Astrocyte (in vitro differentiated cells and primary cell): ENCODE measurements at regions not wholly inside any gene's neighbourhood (a gene's known extent, or its start where the extent isn't known, plus 50 kb on each side); places are given as distances from the start of the nearest gene placed in this dataset.

ENCODE experiments used
- DNase-seq: peaks from one replicate; pipeline ENCODE4 v3.0.0-alpha.2; 2010; ENCODE audit warnings: low read depth
- FAIRE-seq: peaks from 2 replicates; lab custom pipeline; 2011; peaks lifted over from hg19 to GRCh38; lab: Jason Lieb, UNC
- H2AFZ ChIP-seq: 2 replicates; pipeline ENCODE4 v1.6.0; 2012; ENCODE audit warnings: low read depth, low read length, inconsistent platforms
- H3K27ac ChIP-seq: 2 replicates; pipeline ENCODE4 v1.5.1; 2011; ENCODE audit warnings: low read depth, low read length, inconsistent platforms
- H3K27me3 ChIP-seq: 2 replicates; pipeline ENCODE4 v1.6.0; 2011; ENCODE audit warnings: low read length, inconsistent platforms; ENCODE audit not compliant: insufficient read depth
- H3K36me3 ChIP-seq: 2 replicates; pipeline ENCODE4 v1.5.1; 2011; ENCODE audit warnings: low read length, inconsistent platforms; ENCODE audit not compliant: insufficient read depth
- H3K4me1 ChIP-seq: 2 replicates; pipeline ENCODE4 v1.5.1; 2011; ENCODE audit warnings: low read length, inconsistent platforms; ENCODE audit not compliant: insufficient read depth
- H3K4me2 ChIP-seq: 2 replicates; pipeline ENCODE4 v1.6.0; 2012; ENCODE audit warnings: low read length, inconsistent platforms
- H3K4me3 ChIP-seq: 2 replicates; pipeline ENCODE4 v1.5.1; 2011; ENCODE audit warnings: low read depth, mild to moderate bottlenecking, low read length, inconsistent platforms; ENCODE audit not compliant: insufficient read depth
- H3K79me2 ChIP-seq: 2 replicates; pipeline ENCODE4 v1.6.0; 2012; ENCODE audit warnings: mild to moderate bottlenecking, low read length, inconsistent platforms; ENCODE audit not compliant: insufficient read depth
- H3K9ac ChIP-seq: 2 replicates; pipeline ENCODE4 v1.6.0; 2012; ENCODE audit warnings: mild to moderate bottlenecking, low read length, inconsistent platforms
- H3K9me3 ChIP-seq: 2 replicates; pipeline ENCODE4 v1.5.1; 2012; ENCODE audit warnings: low read depth, mild to moderate bottlenecking, low read length, inconsistent platforms; ENCODE audit not compliant: insufficient read depth
- H4K20me1 ChIP-seq: 2 replicates; pipeline ENCODE4 v1.6.0; 2012; ENCODE audit warnings: low read length, inconsistent platforms; ENCODE audit not compliant: insufficient read depth
- H3K27ac Mint-ChIP-seq: one replicate; pipeline ENCODE4 v1.8.0; 2021; ENCODE audit warnings: mild to moderate bottlenecking, mixed read lengths; ENCODE audit not compliant: unreplicated experiment
- H3K27me3 Mint-ChIP-seq: one replicate; pipeline ENCODE4 v1.8.0; 2021; ENCODE audit warnings: low read depth, mixed read lengths; ENCODE audit not compliant: unreplicated experiment
- H3K36me3 Mint-ChIP-seq: one replicate; pipeline ENCODE4 v1.8.0; 2021; ENCODE audit warnings: low read depth, mixed read lengths; ENCODE audit not compliant: unreplicated experiment
- H3K4me1 Mint-ChIP-seq: one replicate; pipeline ENCODE4 v1.8.0; 2021; ENCODE audit warnings: low read depth, mixed read lengths; ENCODE audit not compliant: unreplicated experiment
- H3K4me3 Mint-ChIP-seq: one replicate; pipeline ENCODE4 v1.8.0; 2021; ENCODE audit warnings: mild to moderate bottlenecking, moderate library complexity, mixed read lengths; ENCODE audit not compliant: unreplicated experiment
- H3K9me3 Mint-ChIP-seq: one replicate; pipeline ENCODE4 v1.8.0; 2021; ENCODE audit warnings: mild to moderate bottlenecking, mixed read lengths; ENCODE audit not compliant: unreplicated experiment
- EZH2 ChIP-seq: IDR thresholded peaks from 2 replicates; pipeline ENCODE4 v1.6.1; 2012; ENCODE audit warnings: mild to moderate bottlenecking, low read length, inconsistent platforms; ENCODE audit not compliant: insufficient read depth
- TF ChIP-seq, protein P1 (sequence below): IDR thresholded peaks from 2 replicates; pipeline ENCODE4 v1.5.1; 2011; ENCODE audit warnings: low read depth, mild to moderate bottlenecking, inconsistent platforms, low read length, moderate library complexity; ENCODE audit not compliant: insufficient read depth

DNA sequence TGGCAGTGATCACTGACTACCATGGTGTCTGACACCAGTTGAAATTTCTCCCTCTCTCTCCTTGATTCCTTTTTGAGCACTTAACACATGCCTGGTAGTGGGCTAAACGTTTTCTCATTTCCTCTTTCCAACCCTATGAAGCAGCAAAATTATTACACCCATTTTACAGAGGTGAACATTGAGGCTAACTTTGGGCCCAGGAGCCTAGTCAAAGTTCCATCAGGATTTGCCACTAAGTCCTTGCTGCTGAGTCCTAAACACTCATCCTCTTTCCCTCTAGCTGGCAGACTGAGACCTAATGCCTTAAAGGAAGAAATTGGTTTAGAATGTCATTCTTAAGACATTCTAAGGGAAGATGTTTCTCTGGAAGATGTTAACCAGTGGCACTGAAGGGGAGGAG lies 74.7 kb upstream of the IRX3 start:
- Histone ChIP-seq H3K79me2 (no peaks in the 10 kb centered on the region), H2AFZ (no peak overlapping the region), H3K4me2 (no peak overlapping the region), H3K27ac (no peak overlapping the region), H3K36me3 (no peaks in the 10 kb centered on the region), H3K4me1 (no peaks in the 10 kb centered on the region), H4K20me1 (no peaks in the 10 kb centered on the region), H3K27me3 (no peaks in the 10 kb centered on the region), H3K9ac (no peak overlapping the region), H3K4me3 (no peak overlapping the region), H3K9me3 (no peaks in the 10 kb centered on the region)
- TF ChIP-seq, protein P1, sequence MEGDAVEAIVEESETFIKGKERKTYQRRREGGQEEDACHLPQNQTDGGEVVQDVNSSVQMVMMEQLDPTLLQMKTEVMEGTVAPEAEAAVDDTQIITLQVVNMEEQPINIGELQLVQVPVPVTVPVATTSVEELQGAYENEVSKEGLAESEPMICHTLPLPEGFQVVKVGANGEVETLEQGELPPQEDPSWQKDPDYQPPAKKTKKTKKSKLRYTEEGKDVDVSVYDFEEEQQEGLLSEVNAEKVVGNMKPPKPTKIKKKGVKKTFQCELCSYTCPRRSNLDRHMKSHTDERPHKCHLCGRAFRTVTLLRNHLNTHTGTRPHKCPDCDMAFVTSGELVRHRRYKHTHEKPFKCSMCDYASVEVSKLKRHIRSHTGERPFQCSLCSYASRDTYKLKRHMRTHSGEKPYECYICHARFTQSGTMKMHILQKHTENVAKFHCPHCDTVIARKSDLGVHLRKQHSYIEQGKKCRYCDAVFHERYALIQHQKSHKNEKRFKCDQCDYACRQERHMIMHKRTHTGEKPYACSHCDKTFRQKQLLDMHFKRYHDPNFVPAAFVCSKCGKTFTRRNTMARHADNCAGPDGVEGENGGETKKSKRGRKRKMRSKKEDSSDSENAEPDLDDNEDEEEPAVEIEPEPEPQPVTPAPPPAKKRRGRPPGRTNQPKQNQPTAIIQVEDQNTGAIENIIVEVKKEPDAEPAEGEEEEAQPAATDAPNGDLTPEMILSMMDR, result no peak
- no peak for TF ChIP-seq EZH2
- Mint-ChIP-seq H3K4me3 (no peak overlapping the region), H3K36me3 (no peaks in the 10 kb centered on the region), H3K27me3 (peaks cover 30% of the 10 kb centered on the region), H3K27ac (no peak overlapping the region), H3K9me3 (peaks cover 3% of the 10 kb centered on the region), H3K4me1 (peaks cover 5% of the 10 kb centered on the region)
- no peak for DNase-seq
- no peak for FAIRE-seq

- H3K4me2 ChIP-seq, result peak overlapping the region; percentile 47
- Mint-ChIP-seq H3K4me3 (no peak overlapping the region), H3K36me3 (no peaks in the 10 kb centered on the region), H3K27ac (no peak overlapping the region), H3K4me1 (peaks cover 5% of the 10 kb centered on the region), H3K9me3 (peaks cover 3% of the 10 kb centered on the region), H3K27me3 (peaks cover 30% of the 10 kb centered on the region)
- H3K9me3 ChIP-seq, result no peaks in the 10 kb centered on the region
- H3K27me3 ChIP-seq, result no peaks in the 10 kb centered on the region
- no peak overlapping the region for H3K4me3 ChIP-seq
- no peak overlapping the region for H3K27ac ChIP-seq
- TF ChIP-seq, protein P1, result no peak
- TF ChIP-seq EZH2, result no peak
- H3K79me2 ChIP-seq, result no peaks in the 10 kb centered on the region
- H3K9ac ChIP-seq, result no peak overlapping the region
- no peak for DNase-seq
- no peaks in the 10 kb centered on the region for H4K20me1 ChIP-seq
- FAIRE-seq, result no peak
- H3K36me3 ChIP-seq, result no peaks in the 10 kb centered on the region
- peaks cover 4% of the 10 kb centered on the region for H3K4me1 ChIP-seq
- H2AFZ ChIP-seq, result no peak overlapping the region
Measured at GRCh38 chr16:54360681-54361080, 74.1 kb upstream of the IRX3 start.

- peaks cover 6% of the 10 kb centered on the region for H3K4me1 ChIP-seq
- DNase-seq (no peak), FAIRE-seq (no peak)
- peaks cover 26% of the 10 kb centered on the region for H3K27me3 Mint-ChIP-seq
- no peaks in the 10 kb centered on the region for H3K79me2 ChIP-seq
- H3K36me3 Mint-ChIP-seq, result no peaks in the 10 kb centered on the region
- H3K9ac ChIP-seq, result no peak overlapping the region
- no peaks in the 10 kb centered on the region for H3K36me3 ChIP-seq
- no peak overlapping the region for H3K4me3 ChIP-seq
- peaks cover 8% of the 10 kb centered on the region for H3K4me1 Mint-ChIP-seq
- no peak overlapping the region for H3K27ac Mint-ChIP-seq
- TF ChIP-seq, protein P1, result no peak
- TF ChIP-seq EZH2, result no peak
- H3K4me3 Mint-ChIP-seq, result no peak overlapping the region
- no peak overlapping the region for H3K27ac ChIP-seq
- H3K9me3 Mint-ChIP-seq, result peaks cover 10% of the 10 kb centered on the region
- no peak overlapping the region for H2AFZ ChIP-seq
- peaks cover under 1% of the 10 kb centered on the region for H3K9me3 ChIP-seq
- no peak overlapping the region for H3K4me2 ChIP-seq
- H4K20me1 ChIP-seq, result no peaks in the 10 kb centered on the region
- no peaks in the 10 kb centered on the region for H3K27me3 ChIP-seq
Measured at GRCh38 chr16:54359555-54359954, 73.0 kb upstream of the IRX3 start.
